D341Med (cell line): ENCODE measurements at regions not wholly inside any gene's neighbourhood (a gene's known extent, or its start where the extent isn't known, plus 50 kb on each side); places are given as distances from the start of the nearest gene placed in this dataset.
"Not testable (repeated sequence)": the region's sequence is repeated elsewhere in the genome, so short reads cannot be mapped to it uniquely, and the experiment has no call there.

ENCODE experiments used
- DNase-seq: peaks from one replicate; pipeline ENCODE4 v3.0.0; 2012; ENCODE audit warnings: low spot score

DNA sequence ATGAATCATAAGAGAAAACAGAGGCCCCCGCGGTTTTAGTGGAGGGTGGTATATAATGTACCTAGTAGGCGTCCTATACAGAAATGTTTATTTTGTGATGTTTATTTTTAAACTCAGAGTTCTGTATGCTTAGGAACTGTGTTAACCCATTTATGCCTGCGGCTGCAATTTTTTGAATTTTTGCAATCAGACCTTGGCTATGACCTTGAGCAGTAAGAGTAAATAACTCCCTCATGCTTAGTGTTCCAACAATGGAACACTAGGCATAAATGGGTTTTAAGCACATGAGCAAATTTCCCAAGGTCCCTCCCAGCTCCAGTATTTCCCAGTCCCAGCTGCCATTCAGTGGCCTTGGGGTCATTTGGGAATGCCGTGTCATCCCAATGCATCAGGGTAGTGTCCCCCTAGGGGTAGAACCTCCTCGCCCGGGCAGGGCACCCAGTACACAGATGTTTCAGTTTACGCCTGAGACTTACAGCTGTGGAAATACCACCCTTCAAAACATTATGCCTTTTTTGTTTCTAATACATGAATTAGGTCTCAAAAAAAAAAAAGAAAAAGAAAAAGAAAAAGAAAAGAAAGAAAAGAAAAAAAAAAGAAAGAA, 605.8 kb upstream of the CDH11 start:
- DNase-seq: no peak

DNA sequence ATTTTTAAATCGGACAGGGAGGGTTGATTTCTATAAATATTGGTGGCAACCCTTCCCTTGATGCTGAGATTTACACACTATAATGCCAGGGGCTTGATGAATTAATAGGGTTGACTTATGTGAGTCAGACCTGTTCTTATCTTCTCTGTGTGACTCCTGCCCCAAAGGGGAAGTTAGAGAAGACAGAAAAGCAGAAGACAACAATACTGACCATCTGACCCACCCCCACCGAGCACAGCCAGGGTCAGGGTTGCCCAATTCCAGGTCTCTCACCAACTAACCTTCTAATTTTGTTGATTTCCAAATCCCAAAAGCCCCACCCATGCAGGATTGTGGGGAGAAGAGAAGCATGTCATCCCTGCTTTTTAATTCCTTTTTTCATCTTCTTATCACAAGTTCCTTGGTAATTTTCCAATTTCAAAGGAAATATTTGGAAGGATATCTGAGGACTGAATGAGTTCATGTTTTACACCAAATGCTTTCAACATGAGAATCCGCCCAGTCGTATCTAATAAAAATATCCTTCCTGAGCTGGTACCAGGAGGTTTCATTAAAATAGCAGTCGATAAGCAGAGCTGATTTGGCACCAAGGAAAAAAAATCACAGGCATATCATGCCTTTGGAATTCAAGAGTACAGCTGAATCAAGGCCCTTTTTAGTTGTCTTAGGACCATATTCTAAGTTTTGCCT, 603.4 kb upstream of the CDH11 start:
- no peak for DNase-seq

- DNase-seq: no peak
Observed at GRCh38 chr16:65722429-65722828, 600.6 kb upstream of the CDH11 start.

GRCh38 chr16:65717846-65718245, 596.0 kb upstream of the CDH11 start:
- no peak for DNase-seq

DNA sequence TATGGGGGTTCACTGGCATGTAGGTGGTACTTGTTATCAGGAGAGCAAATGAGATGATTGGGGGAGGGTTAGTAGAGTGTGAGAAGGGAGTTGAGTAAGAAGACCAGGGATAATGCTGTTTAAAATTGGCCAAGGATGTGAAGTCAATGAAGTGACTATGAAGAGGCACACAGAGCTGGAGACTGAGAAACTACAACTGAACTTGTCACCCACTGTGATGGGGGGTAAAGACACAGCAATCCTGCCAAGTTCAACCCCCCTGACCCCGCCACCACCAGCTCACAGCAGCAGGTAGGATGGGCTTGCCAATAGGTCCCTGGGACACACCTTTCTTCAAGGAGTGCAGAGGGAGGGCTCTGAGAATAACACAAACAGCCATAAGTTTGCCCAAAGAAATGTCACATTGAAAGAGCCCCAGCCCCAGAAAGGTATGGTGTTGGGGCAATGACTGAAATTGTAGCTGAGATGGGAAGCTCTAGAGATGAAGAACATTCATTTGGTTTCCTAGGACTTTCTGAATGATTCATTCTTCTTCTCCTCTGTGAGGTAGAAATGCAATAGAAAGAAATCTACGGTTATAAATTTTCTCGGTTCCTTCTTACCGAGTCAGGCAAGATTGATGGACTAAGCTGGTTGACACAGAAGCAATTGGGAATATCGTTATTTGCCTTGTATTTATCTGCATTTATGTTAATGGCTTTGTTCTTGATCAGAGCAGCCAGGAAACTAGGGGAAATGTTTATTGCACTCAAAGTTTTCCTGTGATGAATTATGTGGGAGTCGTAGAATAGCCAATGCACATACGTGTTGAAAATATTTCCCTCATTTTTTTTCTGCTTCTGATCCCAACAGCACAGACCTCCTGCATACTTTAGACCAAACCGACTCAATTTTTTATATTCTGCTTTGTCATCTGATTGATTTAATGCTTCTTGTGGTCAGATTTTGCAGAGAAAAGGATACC, 595.2 kb upstream of the CDH11 start:
- DNase-seq: no peak

GRCh38 chr16:65713181-65713808, 591.4 kb upstream of the CDH11 start:
- no peak for DNase-seq

- DNase-seq: no peak
Observed at GRCh38 chr16:65710107-65710506, 588.2 kb upstream of the CDH11 start.

DNA sequence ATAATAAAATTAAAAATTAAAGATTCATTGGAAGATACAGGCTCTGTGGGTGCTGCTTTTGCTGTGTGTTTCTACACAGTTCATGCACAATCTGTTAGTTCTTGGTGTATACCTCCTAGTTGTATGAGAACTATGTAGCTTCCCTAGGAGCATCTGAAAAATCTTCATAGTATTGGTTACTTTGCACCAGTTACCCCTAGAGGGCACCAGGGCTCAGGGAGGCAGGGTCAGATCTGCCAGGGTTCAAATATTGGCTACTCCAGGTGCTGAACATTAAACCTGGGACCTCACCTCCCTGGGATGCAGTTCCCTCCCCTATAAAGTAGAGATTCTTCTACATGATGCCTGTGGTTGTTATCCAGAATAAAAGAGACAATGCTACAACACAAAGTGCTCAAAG, 583.0 kb upstream of the CDH11 start:
- peak; percentile 38 for DNase-seq

DNA sequence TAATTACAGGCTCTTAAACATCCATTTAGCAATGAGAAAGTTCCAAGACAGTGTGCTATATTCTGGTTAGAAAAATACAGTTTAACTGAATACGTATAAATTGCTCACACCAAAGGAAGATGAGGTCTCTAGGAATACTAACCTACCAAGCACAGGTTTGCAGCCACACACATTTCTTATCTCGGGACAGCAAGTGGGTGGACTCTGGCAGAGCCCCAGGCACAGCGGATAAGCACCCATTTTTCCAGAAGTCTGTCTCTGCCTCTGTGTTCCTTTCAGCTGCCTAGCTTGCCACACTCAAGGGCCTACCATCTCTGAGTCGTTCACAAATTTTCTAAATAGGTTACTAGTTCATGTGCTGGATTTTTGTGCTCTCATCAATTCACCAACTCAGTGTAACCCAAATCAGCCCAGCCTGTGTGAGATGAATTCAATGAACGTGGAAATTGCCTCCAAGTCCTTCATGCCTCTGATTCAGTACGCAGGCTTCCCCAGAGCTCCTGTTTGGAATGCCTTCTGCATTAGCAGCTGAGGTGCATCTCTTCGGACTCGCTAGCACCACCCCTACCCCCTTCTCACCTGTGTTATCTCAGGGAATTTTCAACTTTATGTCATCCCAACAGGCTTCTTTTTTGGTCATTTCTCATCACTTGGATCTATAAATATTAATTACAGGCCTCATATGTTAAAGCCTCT, 581.0 kb upstream of the CDH11 start:
- DNase-seq: no peak

GRCh38 chr16:65700596-65700995, 578.7 kb upstream of the CDH11 start:
- DNase-seq: no peak

GRCh38 chr16:65698791-65699321, 577.0 kb upstream of the CDH11 start:
- no peak for DNase-seq

- no peak for DNase-seq
Observed at GRCh38 chr16:65697521-65697920, 575.7 kb upstream of the CDH11 start.

DNA sequence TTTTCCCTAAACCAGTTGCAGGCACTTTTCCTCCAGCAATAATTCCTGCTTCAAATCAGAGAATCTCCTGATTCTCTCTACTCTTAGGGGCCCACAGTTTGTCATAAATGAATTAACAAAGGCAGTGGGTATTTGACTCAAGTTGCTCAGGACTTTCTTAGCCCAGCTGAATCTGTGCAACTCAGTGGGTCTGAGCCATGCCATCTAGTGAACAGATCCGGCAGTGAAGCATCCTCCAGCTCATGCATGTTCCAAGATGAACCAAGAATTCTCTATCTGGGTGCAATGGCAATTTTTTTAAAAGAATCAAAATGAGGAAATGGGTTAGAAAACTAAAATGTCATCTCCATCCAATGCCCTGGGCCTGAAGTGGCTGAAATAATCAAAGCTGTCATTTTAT, 575.2 kb upstream of the CDH11 start:
- DNase-seq: no peak

GRCh38 chr16:65691846-65692245, 570.0 kb upstream of the CDH11 start:
- DNase-seq: not testable (repeated sequence)

- DNase-seq: no peak
Observed at GRCh38 chr16:65689726-65690125, 567.9 kb upstream of the CDH11 start.

- no peak for DNase-seq
Observed at GRCh38 chr16:65688301-65688700, 566.4 kb upstream of the CDH11 start.

- no peak for DNase-seq
Observed at GRCh38 chr16:65684230-65684629, 562.4 kb upstream of the CDH11 start.

DNA sequence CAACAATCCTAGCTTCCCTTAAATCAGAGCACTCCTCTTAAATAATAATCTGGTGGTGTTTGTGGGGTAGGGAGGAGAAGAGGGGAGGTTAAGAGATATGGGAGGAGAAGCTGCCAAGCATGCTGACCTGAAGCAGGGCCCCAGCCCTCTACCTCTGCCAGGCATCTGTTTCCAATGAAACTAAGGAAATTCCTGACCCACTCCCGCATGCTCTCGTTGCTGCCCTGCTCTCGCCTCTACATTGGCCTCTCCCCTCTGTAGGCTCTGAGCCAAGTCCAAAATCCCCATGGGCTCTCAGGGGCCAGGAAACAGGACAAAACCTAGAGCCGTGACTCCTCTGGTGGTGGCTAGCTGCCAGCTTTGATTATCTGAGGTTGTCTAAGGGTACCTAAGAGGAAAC, 559.5 kb upstream of the CDH11 start:
- DNase-seq: no peak

- no peak for DNase-seq
Observed at GRCh38 chr16:65679785-65680184, 557.9 kb upstream of the CDH11 start.

DNA sequence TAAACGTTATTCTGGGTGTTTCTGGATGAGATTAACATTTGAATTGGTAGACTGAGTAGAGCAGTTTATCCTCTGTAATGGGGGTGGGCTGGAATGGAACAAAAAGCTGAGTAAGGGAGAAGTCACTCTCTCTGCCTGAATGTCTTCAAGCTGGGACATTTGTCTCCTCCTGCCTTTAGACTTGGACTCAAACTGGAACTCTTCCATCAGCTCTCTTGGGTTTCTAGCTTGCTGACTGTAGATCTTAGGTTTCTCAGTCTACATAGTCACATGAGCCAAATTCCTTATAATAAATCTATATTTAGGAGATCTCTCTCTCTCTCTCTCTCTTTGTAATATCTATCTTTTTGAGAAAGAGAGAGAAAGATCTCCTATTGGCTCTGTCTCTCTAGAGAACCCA, 553.3 kb upstream of the CDH11 start:
- no peak for DNase-seq

GRCh38 chr16:65672960-65673359, 551.1 kb upstream of the CDH11 start:
- no peak for DNase-seq

DNA sequence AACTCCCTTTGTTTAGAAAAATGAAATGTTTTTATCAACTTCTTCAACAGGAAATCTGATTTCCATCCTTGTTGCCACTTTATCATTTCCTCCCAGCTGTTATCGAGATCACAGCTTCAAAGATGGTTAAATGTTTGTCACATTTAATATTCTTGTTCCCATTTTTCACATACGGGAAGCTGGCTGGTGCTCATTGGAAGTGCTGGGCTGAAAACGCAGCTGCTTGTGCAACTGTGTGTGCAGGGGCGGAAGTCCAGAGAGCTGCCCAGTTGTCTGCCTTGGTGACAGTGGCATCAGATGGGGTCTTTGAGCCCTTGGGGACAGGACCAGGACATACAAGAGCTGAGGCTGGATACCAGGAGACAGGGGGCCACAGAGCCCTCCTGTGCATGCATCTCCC, 549.2 kb upstream of the CDH11 start:
- DNase-seq: no peak
